ENCODE measurements at regions not wholly inside any gene's neighbourhood (a gene's known extent, or its start where the extent isn't known, plus 50 kb on each side); places are given as distances from the start of the nearest gene placed in this dataset.

GRCh38 chr5:127184851-127185250 is 105.7 kb upstream of the MEGF10 start:
- no peak for DNase-seq
- no peaks in the 10 kb centered on the region for H3K9me2 ChIP-seq (ENCODE audit: insufficient read depth)
- no peak overlapping the region for H3K4me2 ChIP-seq
- no peaks in the 10 kb centered on the region for H3K36me3 ChIP-seq (ENCODE audit: low read depth)
- H3K27me3 ChIP-seq (ENCODE audit: insufficient read depth, low read depth): no peaks in the 10 kb centered on the region
- TF ChIP-seq EZH2 (IDR thresholded peaks at IDR 0.05; ENCODE audit: low read depth) (no peak), CTCF (conservative IDR thresholded peaks at IDR 0.05) (no peak)
- ChIA-PET POLR2A (ENCODE audit: unreplicated experiment) (no interaction called here), CTCF (no interaction called here)
- no peaks in the 10 kb centered on the region for H3K79me2 ChIP-seq (ENCODE audit: low read depth)
- H3K4me3 ChIP-seq: no peak overlapping the region
- no TSS peak for BruUV-seq (replicated peaks)
- intact Hi-C loops (cut with micrococcal nuclease; ENCODE audit: unreplicated experiment): no loop called here
- no peaks in the 10 kb centered on the region for H3K9me3 ChIP-seq (ENCODE audit: insufficient read depth, low read depth)
- no peaks in the 10 kb centered on the region for H3K4me1 ChIP-seq (replicated peaks; ENCODE audit: insufficient read depth)
- H2AFZ ChIP-seq: no peak overlapping the region
- H3K27ac ChIP-seq: no peak overlapping the region
- no peaks in the 10 kb centered on the region for H3F3A ChIP-seq (ENCODE audit: insufficient read depth, low read depth)
- no peaks in the 10 kb centered on the region for H4K20me1 ChIP-seq (ENCODE audit: insufficient read depth)

GRCh38 chr5:127186657-127187056 is 103.9 kb upstream of the MEGF10 start:
- H2AFZ ChIP-seq: no peak overlapping the region
- intact Hi-C loops (cut with micrococcal nuclease; ENCODE audit: unreplicated experiment): no loop called here
- ChIA-PET POLR2A (ENCODE audit: unreplicated experiment) (no interaction called here), CTCF (no interaction called here)
- BruUV-seq (replicated peaks): no TSS peak
- H3K36me3 ChIP-seq (ENCODE audit: low read depth): no peaks in the 10 kb centered on the region
- no peak overlapping the region for H3K4me3 ChIP-seq
- H3K79me2 ChIP-seq (ENCODE audit: low read depth): no peaks in the 10 kb centered on the region
- peaks cover 8% of the 10 kb centered on the region; the same call in 1 of the 2 replicates for H3K9me2 ChIP-seq (ENCODE audit: insufficient read depth)
- H3F3A ChIP-seq (ENCODE audit: insufficient read depth, low read depth): no peaks in the 10 kb centered on the region
- DNase-seq: peak in 1 of 2 experiments; percentile 74
- no peaks in the 10 kb centered on the region for H3K9me3 ChIP-seq (ENCODE audit: insufficient read depth, low read depth)
- no peak for TF ChIP-seq CTCF (conservative IDR thresholded peaks at IDR 0.05)
- no peak for TF ChIP-seq EZH2 (IDR thresholded peaks at IDR 0.05; ENCODE audit: low read depth)
- H4K20me1 ChIP-seq (ENCODE audit: insufficient read depth): no peaks in the 10 kb centered on the region
- no peaks in the 10 kb centered on the region for H3K4me1 ChIP-seq (replicated peaks; ENCODE audit: insufficient read depth)
- no peaks in the 10 kb centered on the region for H3K27me3 ChIP-seq (ENCODE audit: insufficient read depth, low read depth)
- no peak overlapping the region for H3K4me2 ChIP-seq
- H3K27ac ChIP-seq: no peak overlapping the region

- no peaks in the 10 kb centered on the region for H3K79me2 ChIP-seq (ENCODE audit: low read depth)
- H3K27me3 ChIP-seq (ENCODE audit: insufficient read depth, low read depth): no peaks in the 10 kb centered on the region
- POLR2A ChIA-PET (ENCODE audit: unreplicated experiment): no interaction called here
- no peak overlapping the region for H3K27ac ChIP-seq
- H3K4me2 ChIP-seq: no peak overlapping the region
- no peak overlapping the region for H2AFZ ChIP-seq
- no peaks in the 10 kb centered on the region for H4K20me1 ChIP-seq (ENCODE audit: insufficient read depth)
- no peaks in the 10 kb centered on the region for H3F3A ChIP-seq (ENCODE audit: insufficient read depth, low read depth)
- DNase-seq: no peak
- no TSS peak for BruUV-seq (replicated peaks)
- intact Hi-C loops (cut with micrococcal nuclease; ENCODE audit: unreplicated experiment): no loop called here
- peaks cover 8% of the 10 kb centered on the region; the same call in 1 of the 2 replicates for H3K9me2 ChIP-seq (ENCODE audit: insufficient read depth)
- H3K9me3 ChIP-seq (ENCODE audit: insufficient read depth, low read depth): no peaks in the 10 kb centered on the region
- H3K36me3 ChIP-seq (ENCODE audit: low read depth): no peaks in the 10 kb centered on the region
- TF ChIP-seq CTCF (conservative IDR thresholded peaks at IDR 0.05) (no peak), EZH2 (IDR thresholded peaks at IDR 0.05; ENCODE audit: low read depth) (no peak)
- no peak overlapping the region for H3K4me3 ChIP-seq
- CTCF ChIA-PET: no interaction called here
- H3K4me1 ChIP-seq (replicated peaks; ENCODE audit: insufficient read depth): no peaks in the 10 kb centered on the region
These were observed 102.9 kb upstream of the MEGF10 start for GRCh38 chr5:127187706-127188105.

Data from PC-9 (cell line).